HG02763 (cell line): ENCODE measurements at regions not wholly inside any gene's neighbourhood (a gene's known extent, or its start where the extent isn't known, plus 50 kb on each side); places are given as distances from the start of the nearest gene placed in this dataset.

Source experiments
- ATAC-seq: cut with Tn5 transposase; IDR thresholded peaks from one replicate; pipeline ENCODE4 v1.9.1; 2021; ENCODE audit warnings: mild to moderate bottlenecking, moderate library complexity; ENCODE audit not compliant: unreplicated experiment

GRCh38 chr10:21264271-21264670 lies 261.2 kb downstream of the SKIDA1 start:
- ATAC-seq = no peak

DNA sequence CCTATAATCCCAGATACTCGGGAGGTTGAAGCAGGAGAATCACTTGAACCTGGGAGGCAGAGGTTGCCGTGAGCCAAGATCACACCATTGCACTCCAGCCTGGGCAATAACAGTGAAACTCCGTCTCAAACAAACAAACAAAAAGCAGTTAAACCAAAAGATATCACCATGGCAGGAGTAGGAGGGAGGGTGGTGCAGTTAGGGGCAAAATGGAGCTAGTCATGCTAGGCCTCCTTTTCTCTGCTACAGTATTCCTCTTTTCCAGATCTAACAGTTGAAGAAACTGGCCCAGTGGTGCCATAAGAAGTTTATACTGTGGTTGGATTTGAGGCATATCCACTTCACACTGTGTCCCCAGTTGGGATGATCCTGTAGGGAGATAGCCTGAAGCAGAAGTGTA lies 261.6 kb downstream of the SKIDA1 start:
- ATAC-seq = no peak

GRCh38 chr10:21263263-21263803 lies 262.1 kb downstream of the SKIDA1 start:
- no peak for ATAC-seq

DNA sequence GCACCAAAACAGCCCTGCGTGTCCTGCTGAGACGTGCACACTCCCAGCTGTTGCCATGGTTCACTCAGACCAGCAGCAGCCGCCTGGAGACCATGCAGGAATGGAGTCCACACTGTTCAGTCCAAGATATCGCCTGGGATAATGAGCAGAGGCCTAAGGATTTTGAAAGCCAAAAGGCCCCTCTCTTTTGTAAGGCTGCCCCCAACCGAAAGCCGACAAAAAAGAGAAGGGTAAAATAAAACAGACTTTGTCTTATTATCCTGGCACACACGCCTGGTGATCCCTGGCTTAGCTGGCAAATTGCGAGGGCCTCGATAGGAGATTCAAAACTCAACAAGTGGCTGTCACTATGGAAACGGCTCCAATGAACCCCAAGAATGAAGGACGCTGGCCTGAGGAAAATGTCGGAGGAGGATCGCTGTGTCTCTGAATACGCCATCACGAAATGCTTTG lies 263.6 kb downstream of the SKIDA1 start:
- ATAC-seq = no peak

GRCh38 chr10:21260506-21261149 lies 264.9 kb downstream of the SKIDA1 start:
- no peak for ATAC-seq

DNA sequence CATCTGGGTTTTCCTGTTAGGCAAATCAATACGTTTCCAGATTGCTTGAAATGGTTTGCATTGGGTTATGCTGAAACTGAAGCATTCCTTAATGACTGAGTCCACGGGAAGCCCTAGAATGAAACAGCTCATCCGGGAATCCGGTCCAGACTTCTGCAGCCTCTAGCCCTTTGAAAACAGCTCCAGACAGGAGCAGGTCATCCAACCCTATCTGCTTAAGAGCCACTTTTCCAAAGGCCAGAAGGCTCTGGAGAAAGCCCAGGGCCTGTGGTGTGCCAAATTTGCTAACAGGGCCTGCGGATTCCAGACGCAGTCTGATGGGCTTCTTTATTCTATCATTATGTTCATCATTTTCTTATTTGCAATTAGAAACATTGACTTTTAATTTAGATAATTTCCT lies 265.4 kb downstream of the SKIDA1 start:
- no peak for ATAC-seq

- ATAC-seq = no peak
Measured at GRCh38 chr10:21257919-21258318, 267.6 kb downstream of the SKIDA1 start.

DNA sequence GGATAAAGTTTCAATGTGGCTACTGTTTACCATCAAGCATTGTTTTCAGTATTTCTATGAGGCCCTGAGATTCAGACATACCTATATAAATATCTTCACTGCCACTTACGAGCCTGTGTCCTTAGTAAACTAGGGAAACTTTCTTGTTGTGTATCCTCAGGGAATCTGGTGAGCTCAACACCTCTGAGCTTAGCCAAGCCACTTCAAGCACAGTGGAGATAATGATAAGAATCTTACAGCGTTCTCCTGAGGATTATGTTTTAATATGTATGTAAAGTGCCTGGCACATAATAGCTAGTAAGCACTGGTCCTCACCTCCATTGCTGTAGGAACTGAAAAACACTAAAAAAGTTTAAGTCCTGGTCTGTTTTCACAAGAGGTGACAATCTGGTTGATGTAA lies 268.3 kb downstream of the SKIDA1 start:
- ATAC-seq = no peak

GRCh38 chr10:21249435-21249834 lies 276.0 kb downstream of the SKIDA1 start:
- no peak for ATAC-seq

- no peak for ATAC-seq
Measured at GRCh38 chr10:21247592-21247991, 277.9 kb downstream of the SKIDA1 start.

GRCh38 chr10:21246178-21246577 lies 279.3 kb downstream of the SKIDA1 start:
- ATAC-seq = no peak

DNA sequence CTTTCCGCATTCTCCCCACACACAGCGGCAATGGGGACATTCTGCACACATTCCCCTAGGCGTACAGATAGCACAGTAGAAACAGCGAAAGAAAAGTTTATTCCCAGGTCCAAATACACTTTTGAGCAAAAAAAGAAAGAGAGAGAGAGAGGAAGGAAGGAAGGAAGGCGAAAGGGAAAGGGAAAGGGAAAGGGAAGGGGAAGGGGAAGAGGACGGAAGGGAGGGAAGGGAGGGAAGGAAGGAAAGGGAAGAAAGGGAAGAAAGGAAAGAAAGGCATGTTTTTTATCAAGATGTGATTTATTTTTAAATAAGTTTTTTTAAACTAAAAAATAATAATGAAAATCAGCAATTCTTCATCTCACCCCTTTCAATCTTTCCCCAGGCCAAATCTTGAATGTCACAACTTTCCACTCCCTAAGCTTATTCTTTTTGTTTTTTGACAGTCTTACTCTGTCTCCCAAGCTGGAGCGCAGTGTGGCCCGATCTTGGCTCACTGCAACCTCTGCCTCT lies 281.7 kb downstream of the SKIDA1 start:
- ATAC-seq = no peak

DNA sequence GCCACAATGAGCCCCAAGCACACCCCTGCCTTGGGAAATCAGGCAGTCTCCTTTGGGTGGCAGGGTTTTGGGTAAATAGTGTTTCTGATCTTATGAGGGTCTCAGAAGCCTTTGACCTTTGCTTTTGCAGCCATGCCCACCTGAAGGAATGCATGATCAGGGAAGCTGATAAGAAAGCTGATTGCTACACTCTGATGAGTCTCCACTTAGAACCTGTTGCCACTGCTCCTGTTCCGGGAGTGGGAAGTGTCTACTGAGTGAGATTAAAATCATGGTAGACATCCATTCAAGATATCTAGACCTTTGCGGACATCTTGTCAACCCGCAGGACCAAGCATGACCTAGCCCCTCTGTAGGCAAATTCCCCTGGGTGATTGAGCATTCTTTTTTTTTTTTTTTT lies 282.6 kb downstream of the SKIDA1 start:
- ATAC-seq = no peak

DNA sequence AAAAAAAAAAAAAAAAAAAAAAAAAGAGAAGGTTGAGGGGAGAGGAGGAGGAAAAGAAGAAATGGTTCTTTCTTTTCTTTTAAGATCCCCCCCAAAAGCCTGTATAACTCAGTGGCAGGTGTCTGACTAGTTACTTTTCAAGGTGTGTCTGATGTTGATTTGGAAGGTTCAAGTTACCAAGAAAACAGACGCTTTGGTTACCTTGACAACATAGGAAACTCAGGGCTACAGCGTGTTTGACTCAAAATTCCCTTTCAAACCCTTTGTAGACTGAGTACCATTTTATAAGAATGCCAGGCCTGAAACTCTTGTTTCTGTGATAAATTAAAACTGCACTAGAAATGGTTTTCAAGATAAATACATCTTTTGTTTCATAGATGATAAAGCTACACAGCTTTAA lies 286.8 kb downstream of the SKIDA1 start:
- ATAC-seq = no peak

DNA sequence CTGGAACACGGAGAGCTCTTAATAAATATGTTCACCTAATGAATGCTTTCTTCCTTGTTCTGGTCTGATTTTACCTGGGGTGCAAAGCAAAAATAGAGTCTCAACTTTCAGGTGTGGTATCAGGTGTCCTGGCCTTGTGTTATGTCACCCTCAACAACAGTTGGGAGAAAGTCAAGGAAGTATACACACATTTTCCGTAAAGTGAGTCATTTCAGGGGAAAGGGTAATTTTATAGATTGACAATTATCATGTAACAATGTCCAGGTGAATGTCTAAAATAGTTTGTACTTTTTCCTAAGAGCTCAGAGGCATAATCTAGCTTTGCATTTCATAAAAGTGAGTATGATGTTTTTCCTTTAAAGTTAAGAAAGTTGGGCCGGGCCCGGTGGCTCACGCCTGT lies 287.4 kb downstream of the SKIDA1 start:
- no peak for ATAC-seq

- ATAC-seq = no peak
Measured at GRCh38 chr10:21234761-21235160, 290.7 kb downstream of the SKIDA1 start.

DNA sequence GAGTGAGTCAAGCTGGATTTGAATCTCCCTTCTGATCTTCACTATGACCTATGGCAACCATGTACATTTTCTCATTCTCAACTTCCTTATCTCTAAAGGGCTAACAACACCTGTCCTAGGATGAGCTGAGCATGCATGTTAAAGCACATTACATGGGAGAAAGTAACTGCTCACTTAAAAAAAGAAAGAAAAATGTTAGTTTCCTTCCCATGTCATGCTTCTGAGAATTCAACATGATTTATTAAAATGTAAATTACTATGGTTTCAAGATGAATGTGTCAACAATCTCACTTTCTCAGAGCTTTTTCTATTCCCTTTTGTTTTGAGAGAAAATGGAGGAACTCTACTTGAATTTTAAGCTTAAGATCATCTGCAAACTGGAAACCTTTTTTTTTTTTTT lies 295.3 kb downstream of the SKIDA1 start:
- ATAC-seq = no peak

DNA sequence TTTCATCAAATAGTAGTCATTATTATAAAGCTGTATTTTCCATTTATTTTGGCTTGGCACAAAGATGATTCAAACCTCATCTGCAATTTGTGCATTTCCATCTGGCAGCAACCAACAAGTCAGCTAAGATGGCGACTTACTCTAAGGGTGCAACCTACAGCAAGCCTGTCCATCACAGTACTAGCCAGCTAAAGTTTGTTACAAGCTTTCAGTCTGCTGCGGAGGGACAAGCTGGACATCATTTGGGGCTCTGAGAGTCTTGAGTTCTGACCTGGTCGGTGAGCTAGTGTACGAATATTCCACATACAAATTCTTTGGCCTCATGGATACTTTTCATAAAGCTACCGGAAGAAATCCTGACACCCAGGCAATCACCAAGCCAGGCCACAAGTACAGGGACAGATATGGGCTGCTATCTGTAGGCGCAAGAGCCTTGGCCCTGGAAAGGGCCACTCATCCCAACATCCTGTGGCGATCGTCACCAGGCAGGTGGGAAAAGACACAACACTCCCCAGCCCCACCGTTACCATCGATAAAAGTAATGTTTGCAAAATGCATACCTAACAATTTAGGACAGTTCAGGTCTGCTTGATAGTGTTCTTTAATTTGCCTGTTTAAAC lies 307.6 kb downstream of the SKIDA1 start:
- ATAC-seq = no peak

DNA sequence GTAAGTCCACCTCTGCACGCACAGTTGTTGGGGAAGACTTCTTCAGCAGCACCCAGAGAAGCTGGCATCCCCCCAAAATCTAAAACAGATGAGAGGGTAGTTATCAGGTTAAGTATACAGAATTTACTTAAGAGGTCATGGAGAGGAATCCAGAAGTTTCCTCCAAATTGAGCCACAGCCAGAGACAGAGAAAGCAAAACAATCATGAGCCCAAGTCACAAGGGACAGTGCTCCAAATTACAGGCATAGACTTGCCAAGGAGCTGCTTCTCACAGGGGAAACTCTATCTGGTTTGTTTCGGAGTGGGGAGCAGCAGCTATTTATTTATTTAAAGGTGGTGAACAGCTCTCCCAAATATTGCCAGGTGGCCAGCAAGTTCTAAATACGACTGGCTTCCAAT lies 308.4 kb downstream of the SKIDA1 start:
- ATAC-seq = no peak

GRCh38 chr10:21214329-21214728 lies 311.2 kb downstream of the SKIDA1 start:
- no peak for ATAC-seq

DNA sequence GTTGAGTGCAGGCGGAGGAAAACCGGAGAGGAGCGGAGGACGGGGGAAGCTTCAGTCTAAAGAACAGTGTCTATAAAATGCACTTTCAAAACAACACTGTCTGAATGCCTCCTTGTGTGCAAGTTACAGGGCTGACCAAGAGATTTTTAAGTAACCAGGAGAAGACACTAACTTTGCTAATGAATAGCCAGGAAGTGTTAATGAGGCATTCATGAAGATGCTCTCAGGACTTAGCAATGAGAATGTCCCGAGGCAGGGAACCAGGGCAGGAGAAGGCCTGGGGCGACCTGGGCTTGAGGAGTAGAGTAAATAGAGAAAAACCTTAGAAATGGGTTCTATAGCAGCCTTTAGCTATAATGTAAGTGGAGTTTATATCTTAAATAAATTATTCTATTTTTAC lies 312.1 kb downstream of the SKIDA1 start:
- no peak for ATAC-seq

- no peak for ATAC-seq
Measured at GRCh38 chr10:21212912-21213311, 312.6 kb downstream of the SKIDA1 start.
